ENCODE measurements at regions not wholly inside any gene's neighbourhood (a gene's known extent, or its start where the extent isn't known, plus 50 kb on each side); places are given as distances from the start of the nearest gene placed in this dataset.

DNA sequence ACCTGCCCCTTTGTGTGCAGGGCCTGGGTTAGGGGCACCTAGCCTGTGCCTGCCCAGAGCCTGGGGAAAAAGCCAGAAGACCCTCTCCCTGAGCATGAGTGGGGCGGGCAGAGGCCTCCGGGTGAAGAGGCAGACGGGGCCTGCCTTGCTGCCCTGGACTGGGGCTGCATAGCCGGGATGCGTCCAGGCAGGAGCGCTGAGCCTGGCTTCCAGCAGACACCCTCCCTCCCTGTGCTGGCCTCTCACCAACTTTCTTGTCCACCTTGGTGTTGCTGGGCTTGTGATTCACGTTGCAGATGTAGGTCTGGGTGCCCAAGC, 216.1 kb downstream of the TMEM121 start:
- no peak for TF ChIP-seq CSDC2 (CRISPR knock-in tag; IDR thresholded peaks at IDR 0.05)
- TF ChIP-seq ESRRG (CRISPR knock-in tag; IDR thresholded peaks at IDR 0.05): no peak
- TF ChIP-seq TOX (CRISPR knock-in tag; IDR thresholded peaks at IDR 0.05; ENCODE audit: borderline replicate concordance): no peak
